ENCODE measurements at regions not wholly inside any gene's neighbourhood (a gene's known extent, or its start where the extent isn't known, plus 50 kb on each side); places are given as distances from the start of the nearest gene placed in this dataset.

GRCh38 chr12:85639834-85640233 lies 196.4 kb downstream of the RASSF9 start (continued):
- no peak for TF ChIP-seq NR2C2 (CRISPR knock-in tag; IDR thresholded peaks at IDR 0.05; ENCODE audit: borderline replicate concordance)
- no peak for TF ChIP-seq MBNL3 (CRISPR knock-in tag; conservative IDR thresholded peaks at IDR 0.05)
- no peak for TF ChIP-seq ZNF256 (CRISPR knock-in tag; conservative IDR thresholded peaks at IDR 0.05)

DNA sequence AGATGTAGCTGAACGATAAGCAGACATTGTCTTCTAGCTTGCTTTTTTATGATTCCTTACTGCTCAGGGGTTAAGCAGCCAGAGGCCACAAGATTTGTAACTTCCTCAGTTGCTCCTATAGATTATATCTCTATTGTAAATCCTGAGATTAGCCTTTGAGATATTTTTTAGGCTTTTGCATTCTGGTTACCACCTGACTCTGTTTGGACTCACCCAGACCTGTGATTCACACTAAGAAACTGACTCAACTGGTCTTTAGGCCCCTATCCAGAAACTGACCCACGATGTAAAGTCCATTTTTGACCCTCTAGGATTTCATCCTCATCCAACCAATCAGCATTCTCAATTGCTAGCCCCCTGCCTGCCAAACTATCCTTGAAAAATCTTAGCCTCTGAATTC lies 194.4 kb downstream of the RASSF9 start:
- FAIRE-seq (no peak), DNase-seq (ENCODE audit: low spot score) (no peak), ATAC-seq (no peak)
- H3K27me3 ChIP-seq (ENCODE audit: control insufficient read depth in 1 of 2, insufficient read depth in 2 of 2, low read length in 2 of 2), result no peaks in the 10 kb centered on the region
- H3K9ac ChIP-seq (ENCODE audit: insufficient read depth, low read depth, low read length), result no peak overlapping the region
- H3K4me3 ChIP-seq (replicated peaks in 1 of 3; ENCODE audit: insufficient read depth in 1 of 3, low read depth in 2 of 3, low read length in 3 of 3), result no peak overlapping the region
- H3K36me3 ChIP-seq (replicated peaks in 1 of 2; ENCODE audit: control insufficient read depth in 1 of 2, insufficient read depth in 2 of 2, low read length in 2 of 2), result no peaks in the 10 kb centered on the region
- no peaks in the 10 kb centered on the region for H3K9me3 ChIP-seq (ENCODE audit: low read length)
- peaks cover 9% of the 10 kb centered on the region; the same call in 1 of the 2 replicates for H3K4me1 ChIP-seq (ENCODE audit: insufficient read depth, low read length)
- ChIA-PET CTCF (ENCODE audit: low intra/inter-chr PET ratio, low total read pairs) (no interaction called here), POLR2A (no interaction called here)
- intact Hi-C loops (cut with micrococcal nuclease; ENCODE audit: unreplicated experiment) (loop anchor here (1.0 kb wide), 1 partner anchor 173 kb away; no protein-coding TSS in a partner anchor), in situ Hi-C loops (cut with HindIII; ENCODE audit: extremely low pct_ligation_motif_present, low pct_unique_long_range_greater_than_20kb) (no loop called here)
- no peak overlapping the region for H2AFZ ChIP-seq (ENCODE audit: low read length)
- H3K27ac ChIP-seq (ENCODE audit: extremely low read length, insufficient read depth, low read length), result no peak overlapping the region
- H3K4me2 ChIP-seq (ENCODE audit: low read depth, low read length), result no peak overlapping the region
- no TSS peak for BruUV-seq (replicated peaks)
- WGBS (ENCODE audit: low lambda C conversion rate), result 44% methylated on average over 2 of the region's 2 CpGs
- no peaks in the 10 kb centered on the region for H3K79me2 ChIP-seq (ENCODE audit: insufficient read depth, low read length)
- no peaks in the 10 kb centered on the region for H4K20me1 ChIP-seq (ENCODE audit: insufficient read depth, low read length)
- TF ChIP-seq KDM6A (CRISPR knock-in tag; IDR thresholded peaks at IDR 0.05; ENCODE audit: low read depth) (no peak), ZNF441 (CRISPR knock-in tag; IDR thresholded peaks at IDR 0.05; ENCODE audit: borderline replicate concordance) (no peak), ZNF34 (CRISPR knock-in tag; IDR thresholded peaks at IDR 0.05; ENCODE audit: borderline replicate concordance) (no peak), HMG20B (CRISPR knock-in tag; conservative IDR thresholded peaks at IDR 0.05) (no peak), AGO1 (IDR thresholded peaks at IDR 0.05; ENCODE audit: low read depth, low read length, poor library complexity, severe bottlenecking) (no peak), SOX13 (IDR thresholded peaks at IDR 0.05) (no peak), SOX13 (CRISPR knock-in tag; conservative IDR thresholded peaks at IDR 0.05 in 1 of 2, IDR thresholded peaks at IDR 0.05 in 1 of 2) (no peak), ATF7-NPFF (CRISPR knock-in tag; IDR thresholded peaks at IDR 0.05; ENCODE audit: low read depth) (no peak), BCLAF1 (IDR thresholded peaks at IDR 0.05) (no peak), ZNF10 (CRISPR knock-in tag; IDR thresholded peaks at IDR 0.05; ENCODE audit: borderline replicate concordance, low read depth) (no peak), ZHX2 (IDR thresholded peaks at IDR 0.05; ENCODE audit: low read depth) (no peak), ZHX2 (CRISPR knock-in tag; IDR thresholded peaks at IDR 0.05; ENCODE audit: borderline replicate concordance) (no peak), AHR (CRISPR knock-in tag; IDR thresholded peaks at IDR 0.05) (no peak), SIX4 (CRISPR knock-in tag; IDR thresholded peaks at IDR 0.05) (no peak)

Data from HepG2 (cell line).